GM21717 (cell line): ENCODE measurements at regions not wholly inside any gene's neighbourhood (a gene's known extent, or its start where the extent isn't known, plus 50 kb on each side); places are given as distances from the start of the nearest gene placed in this dataset.
"Not testable (repeated sequence)": the region's sequence is repeated elsewhere in the genome, so short reads cannot be mapped to it uniquely, and the experiment has no call there.

Source experiments
- ATAC-seq: cut with Tn5 transposase; IDR thresholded peaks from one replicate; pipeline ENCODE4 v1.9.1; 2021; ENCODE audit warnings: mild to moderate bottlenecking, moderate library complexity; ENCODE audit not compliant: unreplicated experiment

- no peak for ATAC-seq
Measured at GRCh38 chr1:196091397-196092135, 516.7 kb downstream of the KCNT2 start.

- no peak for ATAC-seq
Measured at GRCh38 chr1:196090226-196090625, 518.0 kb downstream of the KCNT2 start.

GRCh38 chr1:196088541-196088940 is 519.7 kb downstream of the KCNT2 start:
- no peak for ATAC-seq

GRCh38 chr1:196078691-196079090 is 529.5 kb downstream of the KCNT2 start:
- ATAC-seq, result no peak

- ATAC-seq, result no peak
Measured at GRCh38 chr1:196075621-196076020, 532.6 kb downstream of the KCNT2 start.

- no peak for ATAC-seq
Measured at GRCh38 chr1:196074182-196074581, 534.1 kb downstream of the KCNT2 start.

- no peak for ATAC-seq
Measured at GRCh38 chr1:196071447-196071846, 536.8 kb downstream of the KCNT2 start.

GRCh38 chr1:196070940-196071339 is 537.3 kb downstream of the KCNT2 start:
- ATAC-seq, result no peak

GRCh38 chr1:196063952-196064351 is 544.3 kb downstream of the KCNT2 start:
- ATAC-seq, result no peak

- no peak for ATAC-seq
Measured at GRCh38 chr1:196063294-196063693, 544.9 kb downstream of the KCNT2 start.

GRCh38 chr1:196060539-196060938 is 547.7 kb downstream of the KCNT2 start:
- no peak for ATAC-seq

GRCh38 chr1:196059210-196059609 is 549.0 kb downstream of the KCNT2 start:
- ATAC-seq, result no peak

- ATAC-seq, result no peak
Measured at GRCh38 chr1:196056966-196057365, 551.3 kb downstream of the KCNT2 start.

GRCh38 chr1:196049407-196049806 is 558.8 kb downstream of the KCNT2 start:
- no peak for ATAC-seq

GRCh38 chr1:196043268-196043667 is 565.0 kb downstream of the KCNT2 start:
- ATAC-seq, result no peak

GRCh38 chr1:196034080-196034706 is 574.0 kb downstream of the KCNT2 start:
- no peak for ATAC-seq

GRCh38 chr1:196031387-196031786 is 576.9 kb downstream of the KCNT2 start:
- ATAC-seq, result not testable (repeated sequence)

- no peak for ATAC-seq
Measured at GRCh38 chr1:196030455-196030854, 577.8 kb downstream of the KCNT2 start.

- ATAC-seq, result no peak
Measured at GRCh38 chr1:196029410-196029809, 578.8 kb downstream of the KCNT2 start.

- ATAC-seq, result no peak
Measured at GRCh38 chr1:196027127-196027526, 581.1 kb downstream of the KCNT2 start.

GRCh38 chr1:196021174-196021573 is 587.1 kb downstream of the KCNT2 start:
- not testable (repeated sequence) for ATAC-seq

- ATAC-seq, result no peak
Measured at GRCh38 chr1:196009362-196009761, 598.9 kb downstream of the KCNT2 start.

GRCh38 chr1:196007763-196008162 is 600.5 kb downstream of the KCNT2 start:
- no peak for ATAC-seq
